ENCODE measurements at regions not wholly inside any gene's neighbourhood (a gene's known extent, or its start where the extent isn't known, plus 50 kb on each side); places are given as distances from the start of the nearest gene placed in this dataset.
"Not testable (repeated sequence)": the region's sequence is repeated elsewhere in the genome, so short reads cannot be mapped to it uniquely, and the experiment has no call there.

GRCh38 chr14:30160608-30161007 is 233.0 kb upstream of the PRKD1 start:
- DNase-seq (ENCODE audit: low read depth) = no peak

GRCh38 chr14:30162066-30162465 is 234.4 kb upstream of the PRKD1 start:
- no peak for DNase-seq (ENCODE audit: low read depth)

GRCh38 chr14:30165255-30165654 is 237.6 kb upstream of the PRKD1 start:
- DNase-seq (ENCODE audit: low read depth) = no peak

GRCh38 chr14:30177781-30178180 is 250.1 kb upstream of the PRKD1 start:
- DNase-seq (ENCODE audit: low read depth) = no peak

- DNase-seq (ENCODE audit: low read depth) = no peak
These were observed 251.9 kb upstream of the PRKD1 start for GRCh38 chr14:30179381-30180130.

DNA sequence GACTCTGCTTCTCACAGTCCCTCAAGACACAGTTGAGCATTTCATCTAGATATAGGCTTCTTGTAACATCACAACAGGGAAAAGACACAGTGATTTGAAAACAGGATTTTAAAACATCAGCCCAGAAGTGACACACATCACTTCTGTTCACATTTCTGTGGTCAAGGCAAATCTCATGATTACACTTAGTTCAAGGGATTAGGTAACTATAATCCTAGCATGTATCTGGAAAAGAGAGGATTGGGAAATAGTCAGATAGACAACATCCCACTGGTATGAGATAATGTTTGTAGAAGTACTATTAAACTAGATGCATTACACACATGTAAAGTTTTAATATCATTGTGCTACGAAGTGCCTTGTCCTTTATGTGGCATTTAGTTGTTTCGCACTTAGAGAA is 252.6 kb upstream of the PRKD1 start:
- no peak for DNase-seq (ENCODE audit: low read depth)

GRCh38 chr14:30185832-30186231 is 258.2 kb upstream of the PRKD1 start:
- no peak for DNase-seq (ENCODE audit: low read depth)

DNA sequence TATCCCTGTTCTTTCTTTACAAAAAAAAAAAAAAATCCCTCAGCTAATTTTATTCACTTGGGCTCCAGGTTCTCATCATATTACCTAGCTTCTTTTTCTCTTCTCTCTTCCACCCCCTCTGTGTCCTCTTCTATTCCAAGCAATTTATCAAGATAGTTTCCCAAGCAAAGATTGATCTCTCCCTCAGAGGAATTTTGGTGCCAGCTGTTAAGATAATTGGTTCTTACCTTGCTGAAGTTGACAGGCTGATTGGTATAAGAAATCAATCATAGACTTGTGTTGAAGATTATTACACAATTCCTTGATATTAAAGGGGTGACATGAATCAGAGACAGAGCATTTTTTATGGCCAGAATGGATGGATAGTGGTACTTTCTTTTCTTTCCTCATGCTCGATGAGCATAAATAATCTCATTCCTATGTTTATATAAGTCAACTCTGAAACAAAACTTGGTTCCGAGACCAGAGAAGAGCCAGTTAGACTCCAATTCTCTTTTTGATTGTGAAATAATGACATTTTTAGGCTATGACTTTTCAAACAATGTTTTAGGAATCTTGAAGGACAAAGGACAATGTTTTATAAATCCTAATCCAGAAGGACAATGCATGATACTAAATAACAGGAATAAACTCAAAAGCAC is 264.1 kb upstream of the PRKD1 start:
- DNase-seq (ENCODE audit: low read depth) = no peak

DNA sequence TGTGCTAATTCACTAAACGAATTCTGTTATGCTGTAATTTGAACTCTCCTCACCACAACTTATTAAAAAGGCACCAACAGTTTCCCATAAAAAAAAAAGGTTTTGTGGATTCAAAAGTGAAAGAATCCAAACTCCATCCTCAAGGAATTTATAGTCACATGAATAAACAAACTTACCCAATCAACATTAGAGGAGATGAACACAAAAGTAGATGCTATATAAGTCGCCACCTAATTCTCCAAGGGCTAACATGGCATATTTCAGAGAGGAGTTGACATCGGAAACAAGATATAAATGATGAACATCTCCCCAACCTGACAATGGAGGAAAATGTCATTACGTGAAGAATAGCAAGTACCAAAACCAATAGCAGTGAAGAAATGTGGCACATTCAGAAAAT is 265.5 kb upstream of the PRKD1 start:
- DNase-seq (ENCODE audit: low read depth) = no peak

GRCh38 chr14:30193845-30194501 is 266.3 kb upstream of the PRKD1 start:
- DNase-seq (ENCODE audit: low read depth) = no peak

GRCh38 chr14:30194741-30195148 is 267.1 kb upstream of the PRKD1 start:
- no peak for DNase-seq (ENCODE audit: low read depth)

- no peak for DNase-seq (ENCODE audit: low read depth)
These were observed 268.3 kb upstream of the PRKD1 start for GRCh38 chr14:30195941-30196340.

DNA sequence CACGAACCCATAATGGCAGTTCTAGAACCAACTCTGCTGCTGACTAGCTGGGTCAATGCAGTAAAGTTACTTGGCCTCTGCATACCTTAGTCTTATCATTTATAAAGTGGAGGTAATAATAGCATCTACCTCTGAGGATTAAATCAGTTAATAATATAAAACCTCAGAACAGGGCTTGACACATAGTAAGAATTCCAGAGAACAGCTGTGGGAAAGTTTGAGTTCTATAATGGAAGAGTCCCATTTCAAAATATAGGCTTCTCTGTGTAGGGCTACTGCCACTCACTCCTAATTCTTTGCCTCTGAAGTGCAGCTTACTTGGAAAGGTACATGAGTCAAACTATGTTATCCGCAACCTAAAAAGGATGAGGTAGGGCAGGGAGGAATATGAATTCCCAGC is 269.2 kb upstream of the PRKD1 start:
- DNase-seq (ENCODE audit: low read depth) = no peak

GRCh38 chr14:30198720-30199119 is 271.1 kb upstream of the PRKD1 start:
- not testable (repeated sequence) for DNase-seq (ENCODE audit: low read depth)

- DNase-seq (ENCODE audit: low read depth) = no peak
These were observed 276.9 kb upstream of the PRKD1 start for GRCh38 chr14:30204431-30204980.

DNA sequence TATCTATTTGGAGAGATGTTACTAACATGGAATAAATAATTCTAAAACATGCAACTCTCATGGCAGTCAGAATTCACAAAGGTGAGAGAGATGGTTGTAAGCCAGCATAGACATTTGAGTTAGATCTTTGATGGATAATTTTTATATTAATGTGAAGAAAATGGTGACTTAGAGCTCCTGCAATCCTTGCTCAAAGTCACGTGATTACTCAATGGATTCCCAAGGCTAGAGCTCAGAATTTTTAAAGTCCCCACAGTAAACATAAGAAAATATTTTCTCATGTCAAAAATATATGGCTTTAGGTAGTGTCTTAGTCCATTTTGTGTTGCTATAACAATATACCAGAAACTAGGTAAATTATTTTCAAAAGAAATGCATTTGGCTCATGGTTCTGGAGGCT is 281.5 kb upstream of the PRKD1 start:
- DNase-seq (ENCODE audit: low read depth) = no peak

GRCh38 chr14:30210630-30211029 is 283.0 kb upstream of the PRKD1 start:
- no peak for DNase-seq (ENCODE audit: low read depth)

- no peak for DNase-seq (ENCODE audit: low read depth)
These were observed 283.7 kb upstream of the PRKD1 start for GRCh38 chr14:30211326-30211725.

DNA sequence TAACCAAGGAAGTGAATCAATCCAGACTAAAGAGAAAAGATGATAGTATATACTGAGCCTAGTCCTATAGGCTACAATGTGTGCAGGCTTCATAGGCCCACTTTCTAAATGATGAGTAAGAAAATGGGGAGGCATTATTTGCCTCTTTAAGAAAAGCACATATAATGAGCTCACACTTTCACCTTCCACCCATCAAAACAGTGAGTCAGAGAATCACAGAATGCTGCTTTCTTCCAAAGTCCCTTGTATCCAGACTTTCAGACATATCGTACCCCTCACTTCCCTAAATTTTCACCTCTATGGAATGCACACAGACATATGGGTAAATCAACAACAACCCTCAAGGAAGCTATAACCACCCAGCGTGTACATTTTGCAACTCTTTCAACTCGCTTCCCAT is 286.4 kb upstream of the PRKD1 start:
- DNase-seq (ENCODE audit: low read depth) = no peak

DNA sequence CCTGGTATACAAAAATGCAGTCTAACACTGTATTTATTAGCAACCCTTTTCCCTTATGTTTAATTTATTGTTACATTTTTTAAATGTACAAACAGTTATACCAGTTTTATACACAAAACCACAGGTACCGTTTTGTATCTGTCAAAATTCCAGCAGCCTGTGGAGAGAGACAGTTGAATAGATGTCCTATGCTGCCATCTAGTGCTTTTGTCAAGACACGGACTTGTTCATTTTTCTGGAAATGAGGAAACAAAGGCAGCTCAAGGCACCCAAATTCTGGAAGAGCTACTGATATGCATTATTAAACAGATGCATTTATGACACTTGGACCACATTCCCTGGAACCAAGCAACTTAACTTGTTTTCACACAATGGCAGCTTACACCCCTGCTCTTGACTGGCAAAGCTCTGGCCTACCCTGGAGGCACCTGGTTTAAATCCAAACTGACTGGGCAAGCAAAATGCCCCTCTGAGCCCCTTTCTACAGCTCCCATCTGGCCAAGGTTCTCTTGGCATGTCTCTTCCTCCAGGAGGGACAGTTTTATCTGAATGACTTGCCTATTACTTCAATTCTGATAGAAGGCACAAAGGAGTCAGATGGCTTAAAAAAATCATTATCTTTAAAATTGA is 286.9 kb upstream of the PRKD1 start:
- no peak for DNase-seq (ENCODE audit: low read depth)

GRCh38 chr14:30218907-30219306 is 291.3 kb upstream of the PRKD1 start:
- no peak for DNase-seq (ENCODE audit: low read depth)

DNA sequence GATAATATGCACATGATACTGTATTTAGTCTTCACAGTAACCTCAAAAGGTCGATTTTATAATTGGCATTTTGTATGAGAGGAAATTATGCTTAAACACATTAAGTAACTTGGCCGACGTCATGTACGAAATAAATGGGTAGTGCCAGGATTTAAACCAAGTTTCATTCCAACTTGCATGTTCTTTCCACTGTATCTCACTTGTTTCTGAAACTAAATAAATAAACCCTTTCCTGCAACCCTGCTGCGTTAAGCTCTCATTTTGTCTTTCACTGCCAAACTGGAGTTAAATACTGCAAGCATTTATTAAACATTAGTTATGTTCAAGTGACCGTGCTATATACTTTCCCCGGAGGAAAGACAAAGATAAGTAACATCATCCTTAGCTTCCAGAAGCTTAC is 293.9 kb upstream of the PRKD1 start:
- DNase-seq (ENCODE audit: low read depth) = no peak

DNA sequence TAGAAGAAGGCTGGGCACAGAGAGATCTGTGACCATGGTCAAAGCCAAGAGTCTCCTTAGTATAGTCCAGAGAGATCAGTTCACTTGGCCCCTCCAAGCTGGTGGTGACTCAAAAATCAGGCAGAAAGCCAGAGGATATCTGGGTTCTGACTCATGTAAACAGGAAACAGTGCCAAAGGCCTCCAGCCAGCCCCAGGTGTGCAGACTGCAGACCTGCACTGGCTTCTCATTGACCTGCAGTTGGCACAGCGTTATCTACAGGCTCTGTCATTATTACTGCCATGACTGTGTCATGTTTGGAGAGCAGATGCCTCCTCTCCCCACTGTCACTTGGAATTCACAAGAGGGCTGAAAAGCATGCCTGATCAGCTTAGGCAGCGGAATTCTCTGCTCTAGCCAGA is 295.7 kb upstream of the PRKD1 start:
- DNase-seq (ENCODE audit: low read depth) = no peak

Data from stimulated activated CD4-positive, alpha-beta T cell treated with anti-CD3 and anti-CD28 coated beads, Interleukin-2, amount 100 ng/mL, for 4 hours (primary cell).